ENCODE measurements at regions not wholly inside any gene's neighbourhood (a gene's known extent, or its start where the extent isn't known, plus 50 kb on each side); places are given as distances from the start of the nearest gene placed in this dataset.

GRCh38 chr6:54718541-54719023, 128.0 kb upstream of the FAM83B start:
- no peak for DNase-seq

GRCh38 chr6:54719131-54719530, 127.4 kb upstream of the FAM83B start:
- DNase-seq: no peak

GRCh38 chr6:54719633-54720032, 126.9 kb upstream of the FAM83B start:
- no peak for DNase-seq

- DNase-seq: no peak
Observed at GRCh38 chr6:54722328-54722727, 124.2 kb upstream of the FAM83B start.

- no peak for DNase-seq
Observed at GRCh38 chr6:54729716-54730115, 116.9 kb upstream of the FAM83B start.

GRCh38 chr6:54730767-54731630, 115.6 kb upstream of the FAM83B start:
- no peak for DNase-seq

- DNase-seq: no peak
Observed at GRCh38 chr6:54737247-54737646, 109.3 kb upstream of the FAM83B start.

- DNase-seq: no peak
Observed at GRCh38 chr6:54747955-54748354, 98.6 kb upstream of the FAM83B start.

GRCh38 chr6:54754406-54754805, 92.2 kb upstream of the FAM83B start:
- DNase-seq: no peak

GRCh38 chr6:54758340-54758739, 88.2 kb upstream of the FAM83B start:
- no peak for DNase-seq

GRCh38 chr6:54768494-54768893, 78.1 kb upstream of the FAM83B start:
- DNase-seq: no peak

- DNase-seq: no peak
Observed at GRCh38 chr6:54770328-54770727, 76.2 kb upstream of the FAM83B start.

- DNase-seq: no peak
Observed at GRCh38 chr6:54771968-54772367, 74.6 kb upstream of the FAM83B start.

- DNase-seq: no peak
Observed at GRCh38 chr6:54772610-54773009, 74.0 kb upstream of the FAM83B start.

GRCh38 chr6:54775576-54775975, 71.0 kb upstream of the FAM83B start:
- no peak for DNase-seq

GRCh38 chr6:54776891-54777290, 69.7 kb upstream of the FAM83B start:
- no peak for DNase-seq

- no peak for DNase-seq
Observed at GRCh38 chr6:54778731-54779130, 67.8 kb upstream of the FAM83B start.

- no peak for DNase-seq
Observed at GRCh38 chr6:54784011-54784410, 62.6 kb upstream of the FAM83B start.

GRCh38 chr6:54786154-54786553, 60.4 kb upstream of the FAM83B start:
- DNase-seq: no peak

GRCh38 chr6:54787825-54788224, 58.7 kb upstream of the FAM83B start:
- no peak for DNase-seq
